ENCODE measurements at regions not wholly inside any gene's neighbourhood (a gene's known extent, or its start where the extent isn't known, plus 50 kb on each side); places are given as distances from the start of the nearest gene placed in this dataset.

- TF ChIP-seq CTCF (IDR thresholded peaks at IDR 0.05; ENCODE audit: low read depth, low read length): no peak
- no peak for TF ChIP-seq EZH2phosphoT487 (IDR thresholded peaks at IDR 0.05; ENCODE audit: low read depth)
Observed at GRCh38 chr18:68035774-68036522, 519.4 kb upstream of the DSEL start.

All from OCI-LY3 (cell line).